Hypothalamus (tissue), 51 donors: ENCODE measurements at regions not wholly inside any gene's neighbourhood (a gene's known extent, or its start where the extent isn't known, plus 50 kb on each side); places are given as distances from the start of the nearest gene placed in this dataset.
"Not testable (repeated sequence)": the region's sequence is repeated elsewhere in the genome, so short reads cannot be mapped to it uniquely, and the experiment has no call there.

Source experiments
- DNase-seq, 51 donors: peaks; one replicate each; lab custom pipeline; 2025; lab: John Stamatoyannopoulos, UW

- DNase-seq, result no peak
These were observed 289.2 kb upstream of the SLC39A10 start for GRCh38 chr2:195367809-195368208.

DNA sequence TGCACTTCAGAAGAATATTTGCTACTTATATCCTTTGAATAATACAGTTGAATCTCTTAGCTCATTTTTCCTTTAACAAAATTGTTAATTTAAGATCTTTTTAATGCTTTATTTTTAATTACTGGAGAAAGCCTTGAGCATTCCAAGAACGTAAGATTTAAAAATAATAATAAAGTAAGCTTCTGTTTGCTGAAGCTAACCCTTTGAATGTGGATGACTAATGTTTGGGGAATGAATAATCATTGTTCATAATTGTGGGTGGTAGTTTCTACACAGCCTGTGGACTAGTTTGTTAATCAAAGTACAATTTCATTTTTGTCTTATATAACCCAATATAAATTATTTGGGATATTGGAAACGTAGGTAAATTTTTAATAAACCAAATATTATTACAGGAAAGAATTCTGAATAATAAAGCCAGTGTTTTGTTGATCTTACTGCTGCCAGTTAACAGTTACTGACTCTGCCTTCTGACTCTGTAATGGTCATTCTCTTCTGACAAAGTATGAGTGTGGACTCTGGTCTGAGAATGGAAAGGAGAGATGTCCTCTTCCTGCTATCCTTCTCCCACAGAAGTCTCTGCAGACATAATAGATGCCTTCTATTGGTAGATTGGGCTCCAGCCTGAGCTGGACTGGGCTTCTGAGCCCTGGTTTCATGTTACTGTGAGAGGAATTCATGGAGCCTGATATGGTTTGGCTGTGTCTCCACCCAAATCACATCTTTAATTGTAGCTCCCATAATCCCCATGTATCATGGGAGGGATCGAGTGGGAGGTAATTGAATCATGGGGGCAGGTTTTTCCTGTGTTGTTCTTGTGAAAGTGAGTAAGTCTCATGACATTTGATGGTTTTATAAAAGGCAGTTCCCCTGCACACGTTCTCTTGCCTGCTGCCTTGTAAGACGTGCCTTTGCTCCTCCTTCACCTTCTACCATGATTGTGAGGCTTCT lies 292.7 kb upstream of the SLC39A10 start:
- DNase-seq, result no peak

DNA sequence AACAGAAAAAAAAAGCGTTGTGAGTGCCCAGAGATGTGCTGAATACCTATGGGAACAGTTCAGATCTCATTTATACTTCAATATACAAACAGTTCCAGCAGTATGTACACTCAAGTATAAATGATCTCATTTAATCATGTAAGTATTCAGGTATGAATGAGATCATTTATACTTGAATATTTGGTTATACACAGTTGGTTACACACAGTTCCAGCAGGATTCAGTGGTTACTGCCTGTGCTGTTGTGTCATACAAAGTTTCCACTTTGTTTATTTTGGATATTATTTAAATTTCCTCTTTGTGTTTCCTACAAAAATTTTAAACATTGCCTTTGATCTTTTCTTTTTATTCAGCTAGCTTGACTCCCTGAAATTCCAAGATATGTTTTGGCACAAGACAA lies 293.5 kb upstream of the SLC39A10 start:
- no peak for DNase-seq

DNA sequence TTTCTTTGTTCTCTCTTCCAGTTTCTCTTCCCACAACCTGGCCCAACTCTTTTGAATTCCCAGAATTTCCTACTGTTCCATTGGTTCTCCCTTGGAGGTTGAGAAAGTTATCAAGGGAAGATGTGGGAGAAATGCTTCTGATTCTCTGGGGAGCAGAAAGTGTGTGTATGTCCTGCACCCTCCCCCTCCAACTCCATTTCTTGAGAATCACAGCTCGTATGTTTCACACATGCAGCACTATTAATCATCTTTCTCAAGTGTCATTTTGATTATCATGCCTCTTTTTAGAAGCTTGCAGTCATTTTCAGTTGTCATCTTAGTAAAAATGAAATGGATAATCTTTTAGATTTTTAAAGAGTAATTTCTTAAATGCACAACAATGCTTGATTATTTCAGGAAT lies 296.8 kb upstream of the SLC39A10 start:
- no peak for DNase-seq

DNA sequence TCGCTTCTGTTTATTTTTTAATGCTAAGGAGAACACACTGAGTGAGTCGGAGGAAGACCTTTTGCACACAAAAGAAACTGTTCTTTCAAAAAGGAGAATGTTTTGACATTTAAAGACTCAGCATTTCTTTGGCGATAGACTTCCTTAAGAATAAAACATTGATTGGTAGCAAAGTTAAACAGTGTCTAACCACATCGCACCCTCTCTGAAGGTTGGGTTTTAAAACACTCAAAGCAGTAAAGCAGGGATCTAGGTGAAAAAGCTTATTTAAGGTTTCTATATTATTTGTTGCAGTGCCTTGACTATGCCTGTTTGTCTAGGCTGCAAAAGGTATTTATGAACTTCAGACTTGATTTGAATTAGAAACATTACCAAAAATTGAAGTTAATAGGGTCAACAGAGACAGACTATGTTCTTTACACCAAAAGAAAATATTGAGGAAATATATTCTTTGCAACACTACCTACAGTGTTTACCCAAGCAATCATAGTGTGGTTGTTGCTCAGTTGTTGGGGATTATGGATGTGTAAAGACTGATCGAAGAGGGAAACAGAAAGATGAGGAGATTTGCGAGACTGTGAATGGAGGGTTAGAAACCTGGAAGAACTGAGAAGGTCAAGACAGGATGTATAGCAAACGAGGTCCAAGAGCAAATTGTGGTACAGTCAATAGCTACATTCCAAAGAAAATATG lies 297.8 kb upstream of the SLC39A10 start:
- peak in 1 of 51 donors; percentile 29 for DNase-seq

DNA sequence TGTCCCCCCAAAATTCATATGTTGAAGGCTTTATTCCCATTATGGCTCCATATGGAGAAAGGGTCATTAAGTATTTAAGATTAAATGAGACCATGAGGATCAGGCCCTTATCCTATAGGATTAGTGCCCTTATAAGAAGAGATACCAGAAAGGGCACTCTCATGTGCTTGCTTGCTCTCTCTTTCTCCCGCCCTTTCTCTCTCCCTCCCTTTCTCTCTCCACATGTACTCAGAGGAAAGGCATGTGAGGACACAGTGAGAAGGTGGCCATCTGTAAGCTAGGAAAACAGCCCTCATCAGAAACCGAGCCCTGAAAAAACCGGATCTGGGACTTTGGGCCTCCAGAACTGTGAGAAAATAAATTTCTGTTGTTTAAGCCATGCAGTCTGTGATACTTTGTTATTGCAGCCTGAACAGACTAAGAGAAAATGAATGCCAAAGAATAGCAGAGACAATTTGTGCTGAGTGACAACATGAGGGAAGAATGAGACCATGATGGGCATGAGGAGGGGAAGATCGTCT lies 300.0 kb upstream of the SLC39A10 start:
- no peak for DNase-seq

GRCh38 chr2:195356026-195356425 lies 301.0 kb upstream of the SLC39A10 start:
- DNase-seq, result no peak

- no peak for DNase-seq
These were observed 304.4 kb upstream of the SLC39A10 start for GRCh38 chr2:195352581-195352980.

GRCh38 chr2:195343942-195344530 lies 313.0 kb upstream of the SLC39A10 start:
- DNase-seq, result no peak

DNA sequence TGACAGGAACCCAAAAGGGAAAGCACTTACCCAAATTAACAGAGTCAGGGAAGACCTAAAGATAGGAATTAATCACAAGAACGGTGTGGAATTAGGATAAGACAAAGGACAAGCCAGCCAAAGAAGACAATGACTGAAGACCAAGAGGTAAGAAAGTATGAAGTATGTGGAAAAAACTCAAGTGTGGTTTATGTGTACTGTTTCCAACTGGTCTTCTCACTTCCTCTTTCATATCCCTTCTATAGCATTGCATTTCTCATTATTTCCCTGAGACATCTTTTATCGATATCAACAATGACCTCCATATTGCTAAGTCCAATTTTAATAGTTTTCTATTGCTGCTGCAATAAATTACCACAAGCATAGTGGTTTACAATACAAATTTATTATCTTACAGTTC lies 313.5 kb upstream of the SLC39A10 start:
- DNase-seq, result no peak

- DNase-seq, result no peak
These were observed 315.0 kb upstream of the SLC39A10 start for GRCh38 chr2:195342061-195342460.

- DNase-seq, result no peak
These were observed 318.2 kb upstream of the SLC39A10 start for GRCh38 chr2:195338856-195339255.

- no peak for DNase-seq
These were observed 319.4 kb upstream of the SLC39A10 start for GRCh38 chr2:195337597-195337996.

DNA sequence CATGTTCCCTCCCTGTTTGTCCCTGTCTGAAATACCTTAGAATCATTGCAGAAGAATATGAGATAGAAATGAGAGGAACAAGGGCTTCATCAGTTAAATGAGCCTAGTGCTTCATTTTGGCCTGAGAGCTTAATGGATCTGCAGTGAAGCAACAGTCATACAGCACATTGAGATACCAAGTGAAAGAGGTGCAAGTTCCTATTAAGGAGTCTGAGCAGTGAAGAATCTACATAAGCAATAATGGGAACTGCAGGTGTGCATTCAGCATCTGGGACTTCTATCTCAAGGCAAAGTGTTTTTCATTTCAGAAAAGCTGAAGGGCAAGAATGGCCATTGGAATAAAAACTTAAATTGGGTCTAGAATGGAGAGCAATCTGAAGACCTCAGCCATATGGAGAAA lies 323.2 kb upstream of the SLC39A10 start:
- DNase-seq, result no peak

DNA sequence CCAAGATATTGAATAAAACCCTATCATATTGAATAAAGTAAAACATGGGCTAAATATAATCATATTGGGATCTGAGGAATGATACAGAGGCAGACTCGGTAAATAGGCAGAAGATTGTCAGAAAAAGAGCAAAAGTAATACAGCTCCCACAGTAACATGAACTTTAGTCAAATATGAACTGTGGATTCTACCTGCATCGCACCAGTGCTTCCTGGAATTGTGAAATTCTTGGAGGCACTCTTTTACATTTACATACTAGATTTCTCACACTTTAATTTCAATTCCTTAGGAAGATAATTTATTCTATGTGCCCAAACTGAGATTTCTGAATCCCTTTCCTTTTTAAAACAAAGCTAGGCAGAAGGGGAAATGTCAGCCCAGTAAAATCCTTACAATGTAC lies 325.1 kb upstream of the SLC39A10 start:
- no peak for DNase-seq

DNA sequence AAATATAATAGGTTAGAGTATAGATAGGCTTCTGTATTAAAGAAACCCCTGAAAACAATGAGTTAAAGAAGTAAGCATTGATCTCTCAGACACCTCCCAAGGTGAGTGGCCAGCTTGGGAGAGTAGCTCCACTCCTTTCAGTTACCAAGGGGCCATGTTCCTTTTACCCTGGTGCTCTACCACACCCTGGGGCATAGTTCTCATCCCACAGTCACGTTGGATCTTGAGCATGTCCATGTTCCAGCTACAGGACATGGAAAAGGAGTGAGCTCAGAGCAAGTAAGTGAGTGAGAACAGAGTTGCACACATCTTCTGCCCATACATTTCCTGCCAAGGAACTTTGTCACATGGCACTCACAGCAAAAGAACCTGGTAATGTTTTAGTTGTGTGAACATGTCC lies 325.9 kb upstream of the SLC39A10 start:
- DNase-seq, result no peak

DNA sequence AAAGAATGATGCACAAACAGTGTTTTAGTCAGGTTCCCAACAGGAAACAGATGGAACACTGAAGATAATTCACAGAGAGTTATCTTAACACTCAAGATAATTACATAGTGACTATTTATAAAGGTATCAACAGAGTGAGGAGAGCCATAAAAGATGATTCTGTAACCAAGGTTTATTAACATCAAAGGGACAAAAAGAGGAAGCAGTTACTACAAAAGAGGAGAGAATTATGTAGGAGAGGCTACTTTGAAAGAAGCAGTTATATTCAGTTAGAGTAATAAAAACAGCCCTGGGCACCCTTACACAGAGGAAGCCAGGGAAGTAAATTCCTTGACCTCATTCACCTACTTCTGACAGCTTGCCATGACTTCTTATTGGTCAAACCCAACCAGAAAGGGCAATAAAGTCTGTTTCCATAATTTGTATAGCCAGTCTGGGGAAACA lies 326.5 kb upstream of the SLC39A10 start:
- no peak for DNase-seq

DNA sequence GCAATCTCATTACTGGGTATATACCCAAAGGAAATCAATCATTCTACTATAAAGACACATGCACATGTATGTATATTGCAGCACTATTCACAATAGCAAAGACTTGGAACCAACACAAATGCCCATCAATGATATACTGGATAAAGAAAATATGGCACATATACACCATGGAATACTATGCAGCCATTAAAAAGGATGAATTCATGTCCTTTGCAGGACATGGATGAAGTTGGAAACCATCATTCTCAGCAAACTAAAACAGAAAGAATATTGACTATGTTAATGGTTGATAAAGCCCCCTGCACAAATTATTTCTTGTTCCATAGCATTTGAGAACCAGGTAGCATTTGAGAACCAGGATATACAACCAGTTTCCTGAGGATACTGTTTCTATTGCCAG lies 327.2 kb upstream of the SLC39A10 start:
- not testable (repeated sequence) for DNase-seq

DNA sequence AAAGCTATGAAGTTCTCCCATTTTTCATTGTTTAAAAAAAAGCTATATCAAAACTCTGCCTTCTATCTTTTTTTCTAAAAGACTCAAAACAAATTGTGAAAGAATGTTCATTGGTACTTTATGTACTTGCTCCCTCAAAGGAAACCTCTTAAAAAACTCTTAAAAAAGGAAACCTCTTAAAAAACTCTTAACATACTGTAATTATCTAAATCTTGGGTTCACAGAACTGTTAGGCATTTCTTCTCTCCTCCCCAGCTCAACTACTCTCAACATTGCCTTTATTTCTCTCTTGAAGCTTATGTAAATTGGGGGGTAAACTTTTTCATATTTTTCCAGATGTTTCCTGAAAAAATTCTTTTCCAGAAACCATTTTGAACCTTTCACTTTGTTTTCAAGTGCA lies 330.5 kb upstream of the SLC39A10 start:
- DNase-seq, result no peak

GRCh38 chr2:195322324-195322723 lies 334.7 kb upstream of the SLC39A10 start:
- DNase-seq, result no peak

GRCh38 chr2:195320413-195320973 lies 336.5 kb upstream of the SLC39A10 start:
- no peak for DNase-seq
